SK-N-SH (cell line): ENCODE measurements at regions not wholly inside any gene's neighbourhood (a gene's known extent, or its start where the extent isn't known, plus 50 kb on each side); places are given as distances from the start of the nearest gene placed in this dataset.

Experiments
- CTCF ChIA-PET: fragments of 300-600, 350-600 bp; formaldehyde crosslinking; extraction: SDS; loops from one replicate; lab custom pipeline; 2021; lab: Yijun Ruan, JAX
- POLR2A ChIA-PET: fragments of 350-600 bp; sonication (Branson Sonifier 250); formaldehyde crosslinking; extraction: SDS; loops from one replicate; lab custom pipeline; 2020; ENCODE audit warnings: antibody characterized with exemption, inconsistent platforms; lab: Yijun Ruan, JAX
- DNase-seq: peaks from one replicate; pipeline ENCODE4 v3.0.0; 2012
- H2AFZ ChIP-seq: fragments of 200-600 bp; sonication (generic); 2 replicates; pipeline ENCODE4 v1.8.1; 2016; ENCODE audit warnings: antibody characterized with exemption, mild to moderate bottlenecking, low read depth
- H3F3A ChIP-seq: fragments of 200-600 bp; sonication (generic); replicated peaks from 2 replicates; pipeline ENCODE3; 2016; ENCODE audit warnings: antibody characterized with exemption, mild to moderate bottlenecking; ENCODE audit not compliant: insufficient read depth
- H3K27ac ChIP-seq, 2 experiments: fragments of 200-500 bp in 1 of 2; fragments of 200-600 bp in 1 of 2; sonication (Bioruptor generic) in 1 of 2; sonication (generic), shearing (Covaris generic) in 1 of 2; 2 replicates each; pipeline versions ENCODE4 v1.5.1 to v1.6.1; 2014 to 2016; ENCODE audit warnings: low read depth in 2 of 2, inconsistent platforms in 1 of 2, low read length in 1 of 2, mild to moderate bottlenecking in 1 of 2, mixed read lengths in 1 of 2
- H3K27me3 ChIP-seq: fragments of 200-600 bp; sonication (generic), shearing (Covaris generic); 2 replicates; pipeline ENCODE4 v1.6.1; 2016; ENCODE audit warnings: mixed run types; ENCODE audit not compliant: insufficient read depth
- H3K36me3 ChIP-seq, 2 experiments: fragments of 200-500 bp in 1 of 2; fragments of 200-600 bp in 1 of 2; sonication (Bioruptor generic) in 1 of 2; sonication (generic) in 1 of 2; replicated peaks in 1 of 2; 2 replicates each; pipeline versions ENCODE3 to v1.5.1; 2014 to 2016; ENCODE audit warnings: low read length in 1 of 2, mild to moderate bottlenecking in 1 of 2; ENCODE audit not compliant: insufficient read depth in 2 of 2, control insufficient read depth in 1 of 2
- H3K4me1 ChIP-seq, 2 experiments: fragments of 200-500 bp in 1 of 2; fragments of 200-600 bp in 1 of 2; sonication (Bioruptor generic) in 1 of 2; sonication (generic), shearing (Covaris generic) in 1 of 2; 2 replicates each; pipeline versions ENCODE4 v1.5.1 to v1.6.1; 2014 to 2016; ENCODE audit warnings: low read depth in 1 of 2, low read length in 1 of 2, mixed run types in 1 of 2; ENCODE audit not compliant: insufficient read depth in 2 of 2, control insufficient read depth in 1 of 2
- H3K4me2 ChIP-seq: fragments of 200-600 bp; sonication (generic), shearing (Covaris generic); 2 replicates; pipeline ENCODE4 v1.6.1; 2017; ENCODE audit warnings: mixed run types
- H3K4me3 ChIP-seq, 2 experiments: fragments of 200-500 bp in 1 of 2; fragments of 200-600 bp in 1 of 2; sonication (Bioruptor generic) in 1 of 2; sonication (generic), shearing (Covaris generic) in 1 of 2; 2 replicates each; pipeline versions ENCODE4 v1.5.1 to v1.8.1; 2014 to 2016; ENCODE audit warnings: low read depth in 2 of 2, inconsistent platforms in 1 of 2, low read length in 1 of 2, mild to moderate bottlenecking in 1 of 2, mixed read lengths in 1 of 2, moderate library complexity in 1 of 2
- H3K79me2 ChIP-seq: fragments of 200-600 bp; sonication (generic); 2 replicates; pipeline ENCODE4 v1.8.1; 2017; ENCODE audit warnings: mild to moderate bottlenecking; ENCODE audit not compliant: insufficient read depth
- H3K9ac ChIP-seq: fragments of 200-600 bp; sonication (generic); 2 replicates; pipeline ENCODE4 v1.6.1; 2017; ENCODE audit warnings: mixed run types
- H3K9me2 ChIP-seq: fragments of 200-600 bp; sonication (generic); 2 replicates; pipeline ENCODE4 v1.6.1; 2017; ENCODE audit warnings: mixed run types
- H3K9me3 ChIP-seq: fragments of 200-600 bp; sonication (generic); 2 replicates; pipeline ENCODE4 v1.6.1; 2017; ENCODE audit warnings: mixed run types, mild to moderate bottlenecking, moderate library complexity
- H4K20me1 ChIP-seq: fragments of 200-600 bp; sonication (generic); 2 replicates; pipeline ENCODE4 v1.6.1; 2017; ENCODE audit warnings: mild to moderate bottlenecking, mixed run types; ENCODE audit not compliant: insufficient read depth
- CHD2 ChIP-seq: fragments of 150-350 bp; IDR thresholded peaks from 2 replicates; pipeline ENCODE4 v1.6.1; 2018; ENCODE audit warnings: low read length; ENCODE audit not compliant: partially characterized antibody
- ELF1 ChIP-seq: IDR thresholded peaks from 2 replicates; pipeline ENCODE4 v1.4.0; 2012
- FOSL2 ChIP-seq: IDR thresholded peaks from 2 replicates; pipeline ENCODE4 v1.4.0; 2012; ENCODE audit warnings: low read depth, mild to moderate bottlenecking, moderate library complexity, borderline replicate concordance
- FOXJ3 ChIP-seq: sonication (generic); formaldehyde crosslinking; IDR thresholded peaks from 2 replicates; pipeline ENCODE4 v1.5.1; 2020; ENCODE audit warnings: mild to moderate bottlenecking, missing genetic modification reagents
- JUND ChIP-seq: IDR thresholded peaks from 2 replicates; pipeline ENCODE4 v1.4.0; 2012
- POLR2AphosphoS5 ChIP-seq: IDR thresholded peaks from 2 replicates; pipeline ENCODE4 v1.6.1; 2012; ENCODE audit warnings: low read depth, low read length
- RAD21 ChIP-seq: IDR thresholded peaks from 2 replicates; pipeline ENCODE4 v1.6.1; 2012; ENCODE audit warnings: mild to moderate bottlenecking, low read length
- RCOR1 ChIP-seq: fragments of 150-350 bp; IDR thresholded peaks from 2 replicates; pipeline ENCODE4 v1.6.1; 2017; ENCODE audit warnings: antibody characterized with exemption, low read length
- RXRA ChIP-seq: IDR thresholded peaks from 2 replicates; pipeline ENCODE4 v1.4.0; 2012; ENCODE audit warnings: low read depth, mild to moderate bottlenecking, borderline replicate concordance
- SIN3A ChIP-seq: IDR thresholded peaks from 2 replicates; pipeline ENCODE4 v1.6.1; 2012; ENCODE audit warnings: low read depth, mild to moderate bottlenecking, low read length, moderate library complexity, borderline replicate concordance
- TAF1 ChIP-seq: IDR thresholded peaks from 2 replicates; pipeline ENCODE4 v1.6.1; 2012; ENCODE audit warnings: low read depth, mild to moderate bottlenecking, low read length, moderate library complexity, borderline replicate concordance
- WGBS: methylation state at CpG from one replicate; pipeline ENCODE4 v1.1.6; 2017; ENCODE audit warnings: low lambda C conversion rate; 5-methylcytosine and 5-hydroxymethylcytosine counted together
- TF ChIP-seq, protein P1 (sequence below): IDR thresholded peaks from 2 replicates; pipeline ENCODE4 v1.4.0; 2012; ENCODE audit warnings: low read depth, borderline replicate concordance
- TF ChIP-seq, protein P2 (sequence below): fragments of 200-600 bp; sonication (generic); IDR thresholded peaks from 2 replicates; pipeline ENCODE4 v1.6.1; 2017; ENCODE audit warnings: antibody characterized with exemption, mild to moderate bottlenecking, moderate library complexity
- TF ChIP-seq, protein P3 (sequence below): fragments of 150-350 bp; IDR thresholded peaks from 2 replicates; pipeline ENCODE4 v1.6.1; 2017; ENCODE audit warnings: antibody characterized with exemption, low read length, low read depth, borderline replicate concordance
- TF ChIP-seq, protein P4 (sequence below): IDR thresholded peaks from 2 replicates; pipeline ENCODE4 v1.6.1; 2012; ENCODE audit warnings: mild to moderate bottlenecking, low read depth, low read length, moderate library complexity
- TF ChIP-seq, protein P5 (sequence below): IDR thresholded peaks from 2 replicates; pipeline ENCODE4; 2012

DNA sequence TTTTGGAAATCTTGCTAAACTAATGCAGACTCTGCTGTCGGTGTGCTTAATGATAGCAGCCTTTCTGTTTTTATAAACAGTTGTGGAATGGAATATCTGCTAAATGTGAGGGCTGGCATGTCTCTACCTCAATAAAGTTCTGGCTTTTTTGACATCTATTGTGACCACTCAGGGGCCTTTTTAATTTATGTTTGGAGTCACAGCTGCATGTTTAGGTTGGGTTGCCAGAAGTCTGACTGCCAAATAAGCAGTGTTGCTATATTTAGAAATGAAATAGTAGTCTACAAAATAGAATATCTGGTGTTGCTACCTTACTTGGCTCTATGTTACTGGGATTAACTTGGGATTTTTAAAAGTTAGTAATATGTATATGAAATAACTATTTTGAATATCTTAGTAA is 125.1 kb upstream of the LOC128125822 start:
- Histone ChIP-seq H3K79me2 (no peaks in the 10 kb centered on the region), H3K4me2 (no peak overlapping the region), H2AFZ (no peak overlapping the region), H3F3A (no peaks in the 10 kb centered on the region), H3K9me2 (no peaks in the 10 kb centered on the region), H4K20me1 (no peaks in the 10 kb centered on the region), H3K27ac (no peak overlapping the region), H3K4me3 (no peak overlapping the region), H3K9me3 (no peaks in the 10 kb centered on the region), H3K27me3 (no peaks in the 10 kb centered on the region), H3K4me1 (no peaks in the 10 kb centered on the region), H3K36me3 (no peaks in the 10 kb centered on the region), H3K9ac (no peak overlapping the region)
- 53% methylated on average over 1 of the region's 1 CpG for WGBS
- ChIA-PET CTCF (interaction anchor here (0.6 kb wide), 1 partner anchor 32 kb away, joined by 3 read pairs; no protein-coding TSS in a partner anchor), POLR2A (no interaction called here)
- DNase-seq, result no peak
- TF ChIP-seq RXRA, result no peak
- TF ChIP-seq JUND, result no peak
- TF ChIP-seq ELF1, result no peak
- no peak for TF ChIP-seq FOXJ3 (CRISPR knock-in tag)
- TF ChIP-seq, protein P1, sequence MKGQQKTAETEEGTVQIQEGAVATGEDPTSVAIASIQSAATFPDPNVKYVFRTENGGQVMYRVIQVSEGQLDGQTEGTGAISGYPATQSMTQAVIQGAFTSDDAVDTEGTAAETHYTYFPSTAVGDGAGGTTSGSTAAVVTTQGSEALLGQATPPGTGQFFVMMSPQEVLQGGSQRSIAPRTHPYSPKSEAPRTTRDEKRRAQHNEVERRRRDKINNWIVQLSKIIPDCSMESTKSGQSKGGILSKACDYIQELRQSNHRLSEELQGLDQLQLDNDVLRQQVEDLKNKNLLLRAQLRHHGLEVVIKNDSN, result no peak
- TF ChIP-seq RCOR1, result no peak
- TF ChIP-seq CHD2, result no peak
- TF ChIP-seq FOSL2, result no peak
- TF ChIP-seq TAF1, result no peak
- TF ChIP-seq, protein P2, sequence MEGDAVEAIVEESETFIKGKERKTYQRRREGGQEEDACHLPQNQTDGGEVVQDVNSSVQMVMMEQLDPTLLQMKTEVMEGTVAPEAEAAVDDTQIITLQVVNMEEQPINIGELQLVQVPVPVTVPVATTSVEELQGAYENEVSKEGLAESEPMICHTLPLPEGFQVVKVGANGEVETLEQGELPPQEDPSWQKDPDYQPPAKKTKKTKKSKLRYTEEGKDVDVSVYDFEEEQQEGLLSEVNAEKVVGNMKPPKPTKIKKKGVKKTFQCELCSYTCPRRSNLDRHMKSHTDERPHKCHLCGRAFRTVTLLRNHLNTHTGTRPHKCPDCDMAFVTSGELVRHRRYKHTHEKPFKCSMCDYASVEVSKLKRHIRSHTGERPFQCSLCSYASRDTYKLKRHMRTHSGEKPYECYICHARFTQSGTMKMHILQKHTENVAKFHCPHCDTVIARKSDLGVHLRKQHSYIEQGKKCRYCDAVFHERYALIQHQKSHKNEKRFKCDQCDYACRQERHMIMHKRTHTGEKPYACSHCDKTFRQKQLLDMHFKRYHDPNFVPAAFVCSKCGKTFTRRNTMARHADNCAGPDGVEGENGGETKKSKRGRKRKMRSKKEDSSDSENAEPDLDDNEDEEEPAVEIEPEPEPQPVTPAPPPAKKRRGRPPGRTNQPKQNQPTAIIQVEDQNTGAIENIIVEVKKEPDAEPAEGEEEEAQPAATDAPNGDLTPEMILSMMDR, result no peak
- TF ChIP-seq, protein P3, sequence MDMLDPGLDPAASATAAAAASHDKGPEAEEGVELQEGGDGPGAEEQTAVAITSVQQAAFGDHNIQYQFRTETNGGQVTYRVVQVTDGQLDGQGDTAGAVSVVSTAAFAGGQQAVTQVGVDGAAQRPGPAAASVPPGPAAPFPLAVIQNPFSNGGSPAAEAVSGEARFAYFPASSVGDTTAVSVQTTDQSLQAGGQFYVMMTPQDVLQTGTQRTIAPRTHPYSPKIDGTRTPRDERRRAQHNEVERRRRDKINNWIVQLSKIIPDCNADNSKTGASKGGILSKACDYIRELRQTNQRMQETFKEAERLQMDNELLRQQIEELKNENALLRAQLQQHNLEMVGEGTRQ, result no peak
- no peak for TF ChIP-seq SIN3A
- TF ChIP-seq RAD21, result no peak
- TF ChIP-seq, protein P4, sequence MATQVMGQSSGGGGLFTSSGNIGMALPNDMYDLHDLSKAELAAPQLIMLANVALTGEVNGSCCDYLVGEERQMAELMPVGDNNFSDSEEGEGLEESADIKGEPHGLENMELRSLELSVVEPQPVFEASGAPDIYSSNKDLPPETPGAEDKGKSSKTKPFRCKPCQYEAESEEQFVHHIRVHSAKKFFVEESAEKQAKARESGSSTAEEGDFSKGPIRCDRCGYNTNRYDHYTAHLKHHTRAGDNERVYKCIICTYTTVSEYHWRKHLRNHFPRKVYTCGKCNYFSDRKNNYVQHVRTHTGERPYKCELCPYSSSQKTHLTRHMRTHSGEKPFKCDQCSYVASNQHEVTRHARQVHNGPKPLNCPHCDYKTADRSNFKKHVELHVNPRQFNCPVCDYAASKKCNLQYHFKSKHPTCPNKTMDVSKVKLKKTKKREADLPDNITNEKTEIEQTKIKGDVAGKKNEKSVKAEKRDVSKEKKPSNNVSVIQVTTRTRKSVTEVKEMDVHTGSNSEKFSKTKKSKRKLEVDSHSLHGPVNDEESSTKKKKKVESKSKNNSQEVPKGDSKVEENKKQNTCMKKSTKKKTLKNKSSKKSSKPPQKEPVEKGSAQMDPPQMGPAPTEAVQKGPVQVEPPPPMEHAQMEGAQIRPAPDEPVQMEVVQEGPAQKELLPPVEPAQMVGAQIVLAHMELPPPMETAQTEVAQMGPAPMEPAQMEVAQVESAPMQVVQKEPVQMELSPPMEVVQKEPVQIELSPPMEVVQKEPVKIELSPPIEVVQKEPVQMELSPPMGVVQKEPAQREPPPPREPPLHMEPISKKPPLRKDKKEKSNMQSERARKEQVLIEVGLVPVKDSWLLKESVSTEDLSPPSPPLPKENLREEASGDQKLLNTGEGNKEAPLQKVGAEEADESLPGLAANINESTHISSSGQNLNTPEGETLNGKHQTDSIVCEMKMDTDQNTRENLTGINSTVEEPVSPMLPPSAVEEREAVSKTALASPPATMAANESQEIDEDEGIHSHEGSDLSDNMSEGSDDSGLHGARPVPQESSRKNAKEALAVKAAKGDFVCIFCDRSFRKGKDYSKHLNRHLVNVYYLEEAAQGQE, result no peak
- no peak for TF ChIP-seq POLR2AphosphoS5
- TF ChIP-seq, protein P5, sequence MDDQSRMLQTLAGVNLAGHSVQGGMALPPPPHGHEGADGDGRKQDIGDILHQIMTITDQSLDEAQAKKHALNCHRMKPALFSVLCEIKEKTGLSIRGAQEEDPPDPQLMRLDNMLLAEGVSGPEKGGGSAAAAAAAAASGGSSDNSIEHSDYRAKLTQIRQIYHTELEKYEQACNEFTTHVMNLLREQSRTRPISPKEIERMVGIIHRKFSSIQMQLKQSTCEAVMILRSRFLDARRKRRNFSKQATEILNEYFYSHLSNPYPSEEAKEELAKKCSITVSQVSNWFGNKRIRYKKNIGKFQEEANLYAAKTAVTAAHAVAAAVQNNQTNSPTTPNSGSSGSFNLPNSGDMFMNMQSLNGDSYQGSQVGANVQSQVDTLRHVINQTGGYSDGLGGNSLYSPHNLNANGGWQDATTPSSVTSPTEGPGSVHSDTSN, result no peak
